DMS53 treated with DMSO at 0.1 percent for 48 hours (cell line): ENCODE measurements at regions not wholly inside any gene's neighbourhood (a gene's known extent, or its start where the extent isn't known, plus 50 kb on each side); places are given as distances from the start of the nearest gene placed in this dataset.

Source experiments
- DNase-seq: peaks from one replicate; lab custom pipeline; 2025; ENCODE audit not compliant: unreplicated experiment; lab: John Stamatoyannopoulos, UW

- DNase-seq: no peak
These were observed 139.2 kb upstream of the NAMPT start for GRCh38 chr7:106423821-106424475.

GRCh38 chr7:106423111-106423510 is 138.3 kb upstream of the NAMPT start:
- no peak for DNase-seq

- peak; percentile 77 for DNase-seq
These were observed 136.5 kb upstream of the NAMPT start for GRCh38 chr7:106421181-106421762.

GRCh38 chr7:106420736-106421135 is 136.0 kb upstream of the NAMPT start:
- DNase-seq: no peak

- no peak for DNase-seq
These were observed 135.4 kb upstream of the NAMPT start for GRCh38 chr7:106420210-106420609.

DNA sequence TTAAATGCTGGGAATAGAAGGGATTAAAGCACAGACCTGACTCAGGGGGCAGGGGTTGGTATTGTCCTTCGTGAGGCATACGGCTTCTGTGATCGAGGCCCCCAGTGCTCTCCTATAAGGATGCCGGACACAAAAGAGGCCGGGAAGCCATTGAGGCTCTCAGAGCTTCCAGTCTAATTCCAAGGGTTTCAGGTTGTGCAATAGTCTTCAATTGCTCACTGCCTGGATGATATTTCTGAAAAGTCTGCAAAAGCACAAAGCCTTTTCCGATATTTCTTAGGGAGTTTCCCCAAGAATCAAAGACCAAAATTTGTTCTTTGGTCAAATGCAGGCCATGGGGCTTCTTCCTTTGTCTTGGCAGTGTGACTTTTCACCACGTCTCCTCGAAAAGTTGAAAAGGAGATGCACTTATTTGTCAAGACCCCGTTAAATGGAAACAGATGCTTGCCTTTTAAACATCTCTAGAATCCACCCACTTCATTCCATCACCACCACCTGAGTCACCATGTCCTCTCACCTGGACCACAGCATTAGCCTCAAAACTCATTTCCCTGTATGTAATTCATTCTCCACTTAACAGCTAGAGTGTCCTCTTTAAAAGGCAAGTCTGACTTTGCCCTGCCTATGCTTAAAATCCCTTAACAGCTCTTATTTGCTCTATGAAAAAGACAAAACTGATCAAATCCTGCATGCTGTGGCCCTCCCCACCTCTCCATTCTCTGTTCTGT is 134.8 kb upstream of the NAMPT start:
- no peak for DNase-seq

DNA sequence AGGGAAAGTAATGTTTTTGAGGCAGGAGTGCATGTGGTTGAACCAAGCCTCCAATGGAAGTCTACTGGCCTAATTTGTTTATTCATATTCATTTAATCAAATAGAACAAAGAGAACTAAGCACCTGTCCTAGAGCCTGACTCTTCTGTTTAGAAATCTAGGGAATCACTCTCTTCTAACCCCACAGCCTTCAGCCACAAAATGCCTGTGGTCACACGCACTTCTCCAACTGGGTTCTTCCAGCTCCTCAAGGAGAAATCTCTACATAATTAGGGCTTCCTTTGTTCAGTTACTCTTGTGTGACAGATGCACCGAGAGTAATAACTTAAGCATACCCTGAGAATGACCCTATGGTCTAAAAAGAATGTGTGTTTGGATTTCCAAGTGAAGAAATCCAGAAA is 133.7 kb upstream of the NAMPT start:
- DNase-seq: no peak

DNA sequence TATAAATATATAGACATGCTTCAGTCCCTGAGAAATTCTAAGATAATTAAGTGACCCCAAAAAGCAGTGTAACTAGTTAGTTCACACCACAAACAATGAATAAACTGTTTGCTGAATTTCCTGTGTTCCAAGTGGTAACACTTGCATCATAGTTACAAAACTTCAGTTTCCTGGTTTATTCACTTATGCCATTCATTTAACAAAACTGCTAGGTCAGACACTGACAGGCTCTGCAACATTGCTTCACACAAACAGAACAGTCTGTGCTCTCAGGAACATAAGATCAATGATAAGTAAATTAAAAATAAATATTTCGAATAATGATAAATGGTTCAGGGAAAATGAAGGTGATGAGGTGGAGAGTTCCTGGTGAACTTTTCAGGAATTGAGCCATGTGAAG is 133.3 kb upstream of the NAMPT start:
- peak; percentile 19 for DNase-seq

DNA sequence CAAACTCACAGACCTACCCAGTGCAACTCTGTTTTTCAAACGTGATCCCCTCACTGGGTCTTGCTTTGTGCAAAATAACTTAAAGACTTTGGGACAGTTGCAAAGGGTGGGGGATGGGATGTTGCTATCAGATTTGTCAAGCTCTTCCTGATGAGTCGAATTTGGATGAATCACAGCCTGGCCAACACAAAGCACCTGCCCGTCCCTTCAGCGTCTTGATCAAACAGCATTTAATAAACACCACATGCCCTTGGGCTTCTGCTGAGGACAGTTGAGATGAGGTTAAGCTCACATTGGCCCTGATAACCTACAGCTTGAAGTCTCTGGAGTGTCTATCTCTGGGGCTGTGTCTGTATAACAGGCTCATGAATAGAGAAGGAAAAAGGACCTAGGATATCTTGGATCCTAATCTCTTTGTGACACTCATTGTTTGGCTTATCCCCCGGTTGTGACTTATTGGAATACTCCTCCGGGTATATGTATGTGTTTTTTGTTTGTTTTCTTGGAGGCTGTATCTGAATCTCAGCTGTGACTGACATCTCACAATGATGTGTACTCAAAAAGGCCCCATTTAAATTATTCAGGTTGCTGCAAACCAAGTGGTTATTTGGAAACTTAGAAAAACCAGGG is 132.6 kb upstream of the NAMPT start:
- peak; percentile 71 for DNase-seq

GRCh38 chr7:106416430-106416829 is 131.6 kb upstream of the NAMPT start:
- DNase-seq: no peak

DNA sequence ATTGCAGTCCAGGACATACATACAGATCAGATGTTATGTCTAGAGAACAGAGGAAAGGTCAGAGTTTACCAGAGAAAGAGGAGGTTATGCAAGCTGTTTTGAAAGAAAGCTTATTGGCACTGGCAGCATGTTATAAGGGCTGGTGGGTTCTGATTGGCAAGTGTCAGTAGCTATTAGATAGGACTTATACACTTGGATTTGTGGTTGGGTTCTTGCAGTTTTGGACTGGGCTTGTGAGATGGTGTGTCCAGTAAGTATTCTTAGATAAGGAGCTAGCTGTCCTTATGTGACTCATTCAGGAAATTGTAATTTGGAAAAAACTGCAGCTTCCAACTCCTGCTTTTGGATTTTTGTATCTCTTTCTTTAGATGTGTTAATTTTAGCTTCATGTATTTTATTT is 130.7 kb upstream of the NAMPT start:
- no peak for DNase-seq

GRCh38 chr7:106413446-106413845 is 128.7 kb upstream of the NAMPT start:
- no peak for DNase-seq

- no peak for DNase-seq
These were observed 120.9 kb upstream of the NAMPT start for GRCh38 chr7:106405697-106406141.

- no peak for DNase-seq
These were observed 118.1 kb upstream of the NAMPT start for GRCh38 chr7:106402898-106403297.

- DNase-seq: no peak
These were observed 116.1 kb upstream of the NAMPT start for GRCh38 chr7:106400923-106401322.

DNA sequence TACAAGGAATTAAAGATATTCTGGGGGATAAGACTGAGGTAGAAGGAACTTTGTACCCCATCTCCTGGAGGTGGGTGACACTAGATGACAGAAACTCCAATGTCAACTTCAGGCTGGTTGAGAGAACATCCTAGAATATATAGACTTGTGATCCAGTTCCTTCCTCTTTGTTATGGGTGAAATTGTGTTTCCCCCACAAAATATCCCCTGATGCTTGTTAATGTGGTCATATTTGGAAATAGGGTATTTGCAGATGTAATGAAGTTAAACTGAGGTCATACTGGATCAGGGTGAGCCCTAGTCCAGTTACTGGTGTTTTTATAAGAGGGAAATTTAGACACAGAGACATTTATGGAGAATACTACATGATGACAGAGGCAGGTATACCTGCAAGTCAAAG is 114.0 kb upstream of the NAMPT start:
- no peak for DNase-seq

- DNase-seq: no peak
These were observed 113.2 kb upstream of the NAMPT start for GRCh38 chr7:106397994-106398393.

GRCh38 chr7:106394526-106394925 is 109.7 kb upstream of the NAMPT start:
- DNase-seq: no peak

GRCh38 chr7:106393564-106394251 is 108.9 kb upstream of the NAMPT start:
- DNase-seq: no peak

GRCh38 chr7:106392590-106392989 is 107.8 kb upstream of the NAMPT start:
- no peak for DNase-seq

- DNase-seq: no peak
These were observed 107.4 kb upstream of the NAMPT start for GRCh38 chr7:106392144-106392543.
